Activated effector memory CD4-positive, alpha-beta T cell treated with Interleukin-2 at 50 U/mL for 16 hours (primary cell): ENCODE measurements at regions not wholly inside any gene's neighbourhood (a gene's known extent, or its start where the extent isn't known, plus 50 kb on each side); places are given as distances from the start of the nearest gene placed in this dataset.
"Not testable (repeated sequence)": the region's sequence is repeated elsewhere in the genome, so short reads cannot be mapped to it uniquely, and the experiment has no call there.

Experiments used
- DNase-seq: peaks from one replicate; pipeline ENCODE4 v3.0.0-alpha.2; 2020

DNA sequence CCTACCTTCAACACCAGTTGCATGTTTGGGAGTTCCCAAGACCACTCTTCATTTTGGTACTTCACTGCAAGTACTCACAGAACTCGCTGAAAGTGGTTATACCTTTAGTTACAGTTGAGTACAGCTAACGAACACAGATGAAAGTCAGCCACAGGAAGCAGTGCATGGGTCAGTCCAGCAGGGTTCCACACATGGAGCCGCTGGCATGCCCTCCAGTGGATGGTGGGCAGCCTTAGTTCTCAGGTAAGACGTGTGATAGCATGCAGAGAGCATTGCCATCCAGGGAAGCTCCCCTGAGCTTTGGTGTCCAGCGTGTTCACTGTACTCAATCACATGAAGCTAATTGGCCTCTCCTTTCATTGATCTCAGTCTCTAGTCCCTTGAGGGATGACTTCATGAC, 815.3 kb downstream of the RNF144A start:
- no peak for DNase-seq

DNA sequence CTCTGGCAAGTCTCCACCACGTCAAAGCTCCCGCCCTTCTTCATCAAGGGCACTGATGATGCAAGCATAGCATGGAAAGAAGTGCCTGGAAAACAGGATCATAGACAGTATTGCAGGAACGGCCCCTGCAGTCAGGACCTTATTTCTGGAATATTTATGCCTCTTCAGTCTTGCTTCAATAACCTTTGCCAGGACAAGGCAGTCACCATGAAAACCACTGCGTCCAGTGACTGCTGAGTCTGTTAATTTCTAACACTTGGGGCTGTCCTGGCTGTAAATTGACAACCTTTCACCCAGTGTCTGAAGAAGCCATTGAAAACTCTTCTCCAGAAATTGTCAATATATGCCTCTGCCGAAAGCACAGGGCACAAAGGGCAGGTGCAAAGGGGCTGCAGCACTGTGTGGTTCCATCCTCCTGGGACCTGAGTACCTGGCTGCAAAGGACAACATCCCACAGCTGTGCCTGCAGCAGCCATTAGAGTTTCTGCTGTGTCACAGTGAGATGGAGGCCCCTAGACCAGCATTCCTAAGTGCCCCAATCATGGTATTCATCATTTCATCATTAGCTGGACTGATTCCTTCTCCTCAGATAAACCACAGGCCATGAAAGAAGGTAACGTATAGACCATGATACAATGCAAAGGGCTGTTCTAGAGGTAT, 819.6 kb downstream of the RNF144A start:
- no peak for DNase-seq

DNA sequence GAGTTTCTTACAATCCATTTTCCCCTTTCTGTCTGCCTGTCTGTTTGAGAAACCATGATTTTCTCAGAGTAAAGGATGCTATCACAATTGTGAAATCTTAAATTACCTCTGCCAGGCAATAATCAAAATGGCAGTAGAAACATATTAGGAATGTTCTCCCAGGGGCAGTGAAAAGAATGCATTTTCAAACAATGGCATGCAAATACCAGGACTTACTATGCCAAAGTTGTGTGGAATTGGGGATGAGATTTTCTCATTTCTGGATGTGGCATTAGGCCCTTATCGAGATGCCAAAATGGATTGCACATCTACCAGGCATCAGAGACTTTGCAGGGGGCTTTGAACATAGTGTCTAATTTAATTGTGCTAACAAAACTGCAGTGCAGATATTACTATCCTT, 821.4 kb downstream of the RNF144A start:
- no peak for DNase-seq

DNA sequence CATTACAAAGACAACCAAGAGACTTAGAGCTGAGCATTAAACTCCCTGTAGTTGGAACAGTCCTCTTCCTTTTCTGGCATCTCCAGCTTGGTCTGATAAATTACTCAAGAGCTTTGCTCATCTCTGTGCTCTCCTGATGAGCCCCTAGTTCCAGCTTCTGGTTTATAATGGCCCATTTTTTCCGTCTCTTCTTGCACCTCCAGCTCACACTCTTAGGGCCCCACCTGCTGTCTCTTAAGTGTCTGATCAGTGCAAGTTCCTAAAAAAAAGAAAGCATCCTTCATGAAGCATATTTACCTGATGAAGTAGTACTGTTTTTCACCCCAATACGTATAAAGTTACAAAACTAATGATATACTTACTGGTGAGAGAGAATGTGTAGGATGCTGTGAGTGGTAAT, 822.9 kb downstream of the RNF144A start:
- no peak for DNase-seq

DNA sequence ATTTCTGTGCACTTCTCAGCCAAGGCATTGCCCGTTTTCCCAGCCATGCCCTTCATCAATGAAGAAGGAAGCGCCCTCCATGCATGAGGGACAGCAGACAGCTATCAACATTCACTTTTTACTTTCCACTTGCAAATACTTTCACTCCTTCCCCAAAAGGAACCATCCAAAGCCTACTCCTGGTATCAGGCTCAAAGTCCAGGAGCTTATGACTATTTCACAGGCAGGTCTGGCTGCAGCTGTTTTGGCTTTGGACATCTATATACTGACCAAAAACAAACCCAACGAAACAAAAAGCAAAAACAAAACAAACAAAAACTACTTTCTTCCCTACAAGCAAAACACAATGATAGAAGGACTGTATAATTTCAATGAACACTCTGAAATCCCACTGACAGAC, 825.1 kb downstream of the RNF144A start:
- no peak for DNase-seq

DNA sequence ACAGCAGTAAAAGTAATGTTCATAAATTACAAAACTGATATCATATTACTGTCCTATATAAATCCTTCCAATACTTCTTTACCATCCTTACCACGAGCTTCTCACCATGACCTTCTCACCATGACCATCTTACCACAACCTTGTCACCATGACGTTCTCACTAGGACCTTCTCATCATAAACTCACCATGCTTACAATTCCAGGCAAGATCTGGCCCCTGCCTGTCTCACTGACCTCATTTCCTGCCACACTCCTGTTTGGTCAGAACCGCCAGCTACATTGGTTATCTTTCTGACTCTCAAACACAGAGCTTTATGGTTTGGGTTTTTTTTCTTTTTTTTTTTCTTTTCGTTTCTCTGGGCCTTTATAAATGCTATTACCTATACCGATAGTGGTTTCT, 827.6 kb downstream of the RNF144A start:
- DNase-seq: no peak

DNA sequence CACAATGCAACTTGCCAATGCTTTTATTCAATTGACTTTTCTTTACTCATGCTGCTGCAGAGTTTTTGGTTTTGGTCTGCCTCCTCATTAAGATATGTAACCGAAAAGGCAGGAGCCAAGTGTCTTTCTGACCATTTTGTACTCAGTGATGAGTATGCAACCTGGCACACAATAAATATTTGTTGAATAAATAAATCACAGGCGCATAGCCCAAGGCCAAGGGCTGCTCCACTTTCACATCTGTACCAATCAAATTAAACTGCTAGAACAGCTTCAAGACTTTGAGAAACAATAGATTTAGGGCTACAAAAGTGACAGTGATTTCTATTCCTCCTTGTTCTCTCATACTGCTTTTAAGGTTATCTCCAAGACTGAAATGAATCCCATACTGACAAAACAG, 828.2 kb downstream of the RNF144A start:
- no peak for DNase-seq

DNA sequence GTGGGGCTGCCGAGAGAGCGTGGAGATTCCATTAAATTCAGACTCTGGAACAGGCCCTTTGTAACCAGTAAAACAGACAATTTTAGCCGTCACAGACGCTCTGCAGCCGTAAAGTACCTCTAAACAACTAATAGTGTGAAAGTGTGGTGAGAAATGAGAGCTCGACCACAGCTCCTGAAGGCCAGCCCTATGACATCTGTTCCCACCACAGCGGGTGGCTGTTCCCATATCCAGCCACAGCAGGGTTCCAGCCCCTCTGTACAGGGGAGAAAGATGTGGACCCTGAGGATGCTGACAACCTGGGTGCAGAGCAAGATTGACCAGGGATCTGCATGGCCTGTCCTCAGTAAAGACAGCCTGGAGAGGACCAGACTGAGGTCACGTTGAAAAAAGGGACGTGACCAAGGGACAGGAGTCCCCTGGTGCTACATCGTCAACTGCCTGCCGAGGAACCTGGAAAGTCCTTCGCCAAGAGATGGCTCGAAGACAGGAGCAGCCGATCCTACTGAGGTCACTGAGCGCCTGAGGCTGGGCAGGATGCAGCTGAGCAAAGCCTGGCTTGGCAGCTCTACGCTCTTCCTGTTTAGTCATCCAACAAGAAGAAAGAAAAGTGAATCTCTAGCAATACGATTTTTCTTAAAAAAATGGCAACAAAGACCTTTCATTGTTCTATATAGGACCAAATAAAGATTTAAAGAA, 831.7 kb downstream of the RNF144A start:
- no peak for DNase-seq

DNA sequence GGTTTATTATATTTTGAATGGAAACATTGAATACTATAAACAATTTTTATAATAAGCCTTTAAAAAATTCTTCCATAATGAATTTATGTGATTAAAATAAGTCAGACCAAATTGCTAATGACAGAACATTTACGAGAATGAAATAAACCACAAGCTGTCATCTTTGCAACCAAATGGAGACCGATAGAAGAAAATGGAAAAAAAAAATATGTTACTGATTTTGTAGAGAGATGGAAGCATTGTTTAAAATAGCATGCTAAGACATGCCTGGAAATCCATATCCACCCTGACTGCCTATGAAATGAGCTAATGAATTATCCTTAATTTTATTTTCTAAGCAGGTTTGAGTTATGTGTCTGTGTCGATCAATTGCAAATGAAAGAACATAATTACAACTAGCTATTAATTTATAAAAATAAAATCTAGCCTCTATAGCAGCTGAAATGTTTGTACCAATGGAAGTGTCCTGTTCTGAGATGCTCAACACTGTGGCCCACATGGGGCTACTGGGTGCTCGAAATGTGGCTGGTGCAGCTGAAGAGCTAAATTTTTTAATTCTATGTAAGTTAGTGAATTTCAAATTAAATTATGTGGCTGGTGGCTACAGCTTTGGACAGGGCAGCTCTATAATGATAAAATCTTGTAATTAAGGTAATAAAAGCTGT, 832.8 kb downstream of the RNF144A start:
- no peak for DNase-seq

DNA sequence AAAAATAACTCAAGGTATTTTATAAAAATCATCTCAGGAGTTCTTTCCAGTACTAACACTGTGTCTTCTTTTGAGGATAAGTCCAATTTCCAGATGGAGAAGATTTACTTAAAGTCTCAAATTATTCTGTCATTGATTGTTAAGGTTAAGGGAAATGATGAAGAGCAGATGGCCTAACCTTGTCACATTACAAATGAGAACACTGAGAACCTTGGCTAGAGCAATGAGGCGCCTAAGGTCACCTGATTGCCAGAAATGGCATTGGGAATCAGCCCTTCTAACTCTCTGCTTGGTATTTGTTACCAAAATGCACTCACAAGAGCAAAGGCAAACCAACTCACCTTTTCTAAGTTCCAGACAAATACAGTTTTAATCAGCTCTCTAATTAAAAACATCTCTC, 835.1 kb downstream of the RNF144A start:
- DNase-seq: no peak

DNA sequence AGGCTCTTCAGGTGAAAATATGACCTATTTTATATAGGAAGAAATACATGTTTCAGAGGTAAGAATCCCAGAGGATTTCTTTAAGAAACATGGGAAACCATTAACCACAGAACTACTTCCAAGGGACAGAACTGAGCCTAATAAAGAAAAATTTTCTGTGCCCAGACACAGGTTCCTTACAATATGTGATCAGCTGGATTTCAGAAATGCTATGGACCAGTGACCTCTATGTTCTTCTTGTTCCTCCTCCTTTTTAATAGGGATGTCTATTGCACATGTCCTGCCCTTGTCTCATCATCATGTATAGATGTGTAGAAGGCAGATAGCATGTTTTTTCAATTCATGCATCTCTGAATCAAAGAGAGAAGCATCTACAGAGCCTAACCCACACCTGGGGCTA, 836.6 kb downstream of the RNF144A start:
- no peak for DNase-seq

DNA sequence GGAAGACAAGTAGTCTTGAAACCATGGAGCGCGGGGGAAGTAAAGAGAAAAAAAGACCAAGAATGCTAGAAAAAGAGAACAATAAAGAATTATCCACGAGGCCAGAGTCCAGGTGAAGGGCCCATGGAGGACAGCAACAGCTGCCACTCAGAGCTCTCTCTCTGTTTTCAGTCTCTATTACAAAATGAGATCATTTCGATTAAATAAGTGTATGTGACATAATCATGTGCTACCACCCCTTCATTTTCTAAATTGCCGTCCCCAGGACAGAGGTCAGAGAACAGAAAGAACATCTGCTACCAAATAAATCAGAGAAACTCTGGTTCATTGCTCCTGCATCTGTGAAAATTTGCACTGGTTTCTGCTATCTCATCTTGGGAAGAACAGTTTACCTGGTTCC, 838.7 kb downstream of the RNF144A start:
- no peak for DNase-seq

DNA sequence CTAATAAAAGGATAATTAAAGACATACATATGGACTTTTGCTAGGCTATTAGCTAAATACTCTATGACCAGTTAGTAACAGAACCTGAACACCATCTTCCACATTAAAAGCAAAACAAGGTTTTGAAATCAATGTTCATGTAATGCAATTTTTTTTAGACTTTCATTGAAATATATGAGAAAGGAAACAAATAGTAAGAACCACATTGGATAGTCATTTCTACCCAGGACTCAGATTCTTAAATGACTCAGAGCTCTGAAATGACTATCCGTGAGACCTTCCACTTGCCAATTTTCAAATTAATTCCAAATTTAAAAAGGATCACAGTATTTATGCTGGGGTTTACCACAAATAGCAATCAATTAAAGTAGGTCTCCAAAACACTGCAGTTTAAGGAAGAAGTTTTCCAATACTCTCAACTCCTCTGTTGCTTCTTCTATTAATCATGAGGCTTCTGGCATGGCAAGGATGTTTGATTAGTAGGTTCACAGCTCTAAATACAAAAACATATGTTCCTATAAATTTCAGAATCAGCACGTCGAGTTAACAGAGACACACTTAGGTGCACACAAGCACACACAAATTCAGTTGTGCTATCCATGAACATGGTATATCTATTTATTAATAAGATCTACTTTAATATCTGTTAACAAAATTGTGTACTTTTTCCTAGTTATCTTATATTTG, 841.0 kb downstream of the RNF144A start:
- DNase-seq: no peak

DNA sequence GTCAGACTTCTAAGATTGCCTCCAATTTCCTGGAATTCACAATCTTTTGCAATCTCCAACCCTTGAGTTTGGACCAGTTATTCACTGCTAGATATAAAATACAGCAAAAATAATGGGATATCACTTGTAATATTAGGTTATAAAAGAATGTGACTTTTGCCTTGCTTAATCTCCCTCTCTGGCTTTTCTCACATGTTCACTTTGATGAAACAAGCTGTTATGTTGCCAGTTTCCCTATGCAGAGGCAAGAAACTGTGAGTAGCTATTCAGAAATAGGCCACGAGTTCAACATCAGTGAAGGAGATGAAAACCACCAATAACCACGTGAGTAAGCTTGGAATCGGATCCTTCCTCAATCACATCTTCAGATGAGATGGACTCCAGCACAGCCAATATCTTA, 842.7 kb downstream of the RNF144A start:
- no peak for DNase-seq

DNA sequence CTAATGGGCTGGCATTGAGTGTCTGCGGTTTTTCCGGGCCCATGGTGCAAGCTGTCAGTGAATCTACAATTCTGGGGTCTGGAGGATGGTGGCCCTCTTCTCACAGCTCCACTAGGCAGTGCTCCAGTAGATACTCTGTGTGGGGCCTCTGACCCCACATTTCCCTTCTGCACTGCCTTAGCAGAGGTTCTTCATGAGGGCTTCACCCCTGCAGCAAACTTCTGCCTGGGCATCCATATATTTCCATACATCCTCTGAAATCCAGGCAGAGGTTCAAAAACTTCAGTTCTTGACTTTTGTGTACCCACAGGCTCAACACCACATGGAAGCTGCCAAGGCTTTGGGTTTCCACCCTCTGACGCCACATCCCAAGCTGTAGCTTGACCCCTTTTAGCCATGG, 846.2 kb downstream of the RNF144A start:
- not testable (repeated sequence) for DNase-seq

DNA sequence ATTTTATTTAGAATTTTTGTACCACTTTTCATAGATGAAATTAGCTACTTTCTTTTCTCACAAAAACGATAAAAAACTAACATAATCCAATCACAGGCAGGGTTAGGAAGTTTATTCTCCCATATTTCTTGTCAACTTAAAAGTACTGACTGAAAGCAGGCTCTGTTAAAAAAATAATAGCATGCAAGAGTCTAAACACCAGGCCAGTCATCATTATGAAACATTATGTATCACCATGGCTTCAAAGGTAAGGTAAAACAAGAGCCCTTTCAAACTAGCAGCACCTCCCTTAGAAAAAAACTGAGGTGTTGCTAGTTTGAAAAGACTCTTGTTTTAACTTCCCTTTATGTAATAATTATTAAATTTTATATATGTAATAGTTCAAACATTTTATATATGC, 848.0 kb downstream of the RNF144A start:
- DNase-seq: no peak

DNA sequence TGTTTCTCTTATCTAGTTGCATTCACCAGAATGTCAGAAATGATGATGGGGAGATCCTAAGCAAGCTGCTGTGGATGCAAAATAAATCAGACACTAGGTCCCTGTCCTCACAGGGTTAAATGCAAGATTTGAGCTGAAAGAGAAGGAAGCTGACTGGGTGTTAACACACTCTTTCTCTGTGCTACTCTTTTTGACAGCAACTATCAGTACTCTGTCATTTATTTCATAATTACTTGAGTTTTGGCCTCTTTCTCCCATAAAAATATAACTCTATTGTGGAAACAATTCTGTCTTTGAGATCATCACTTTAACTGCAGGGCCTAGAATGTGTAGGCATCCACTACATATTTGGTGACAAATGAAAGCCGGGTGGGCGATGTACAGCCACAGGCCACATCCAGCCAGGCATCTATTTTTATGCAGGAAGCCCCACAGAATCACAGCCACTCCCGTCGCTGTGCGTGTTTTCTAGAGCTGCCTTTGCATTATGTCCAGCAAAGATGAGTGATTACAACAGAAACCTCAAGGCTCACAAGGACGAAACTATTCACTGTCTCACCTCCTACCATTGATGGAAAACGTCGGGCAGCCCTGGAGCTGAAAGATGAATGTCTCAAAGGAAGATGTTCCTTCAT, 849.0 kb downstream of the RNF144A start:
- DNase-seq: no peak

DNA sequence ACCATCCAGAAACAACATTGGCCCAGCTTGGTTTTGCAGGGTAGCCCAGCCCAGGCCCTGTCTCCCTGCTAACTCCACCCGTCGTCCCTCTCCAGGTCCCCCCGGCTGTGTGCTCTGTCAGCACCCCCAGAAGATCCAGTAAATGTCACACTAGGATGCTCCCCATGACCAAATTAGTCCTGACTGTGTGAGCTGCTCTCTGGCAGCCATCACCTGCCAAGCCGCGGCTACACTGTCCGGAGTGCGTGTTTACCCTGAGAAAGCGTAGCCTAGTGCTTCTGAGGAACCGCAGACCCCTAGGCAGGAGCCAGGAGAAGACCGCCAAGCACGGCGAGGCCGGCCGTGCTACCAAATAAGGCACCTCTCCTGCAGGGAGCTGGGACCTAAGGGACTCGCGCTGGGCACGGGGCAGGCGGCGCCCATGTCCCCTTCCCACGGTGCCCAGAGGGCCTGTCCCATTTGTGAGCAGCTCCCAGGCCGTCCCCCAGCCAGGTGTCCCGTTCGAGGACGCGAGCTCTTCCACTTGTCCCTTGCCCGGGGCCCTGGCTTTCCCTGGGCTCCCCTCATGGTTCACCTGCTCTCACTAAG, 849.9 kb downstream of the RNF144A start:
- no peak for DNase-seq

DNA sequence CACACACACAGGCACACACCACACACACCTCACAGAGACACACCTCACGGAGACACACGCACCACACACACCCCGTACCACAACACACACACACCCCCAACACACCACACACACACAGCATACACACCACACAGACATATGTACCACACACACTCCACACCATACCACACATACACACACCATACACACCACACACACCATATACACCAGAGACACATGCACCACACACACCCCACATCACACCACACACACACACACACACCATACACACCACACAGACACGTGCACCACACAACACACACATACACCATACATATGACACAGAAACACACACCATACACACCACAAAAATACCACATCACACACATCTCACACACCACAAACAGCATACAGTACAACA, 850.7 kb downstream of the RNF144A start:
- DNase-seq: no peak

DNA sequence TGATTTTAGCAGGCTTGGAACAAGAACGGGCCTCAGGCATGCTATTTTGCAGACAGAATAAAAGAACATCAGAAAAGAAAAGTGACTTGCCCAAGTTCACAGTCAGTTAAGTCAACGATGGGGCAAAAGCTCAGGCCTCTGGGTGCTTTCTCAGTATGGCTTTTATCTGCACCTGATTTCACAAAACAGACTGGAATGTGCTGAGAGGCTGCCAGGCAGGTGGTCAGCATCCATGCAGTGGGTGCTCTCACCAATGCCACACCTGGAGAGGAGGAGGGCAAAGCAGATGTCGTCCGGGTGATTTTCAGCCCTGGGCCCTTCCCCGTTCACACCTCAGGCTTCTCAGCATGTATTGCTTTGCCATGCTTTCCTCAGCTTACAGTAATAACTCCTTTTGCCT, 854.6 kb downstream of the RNF144A start:
- no peak for DNase-seq

DNA sequence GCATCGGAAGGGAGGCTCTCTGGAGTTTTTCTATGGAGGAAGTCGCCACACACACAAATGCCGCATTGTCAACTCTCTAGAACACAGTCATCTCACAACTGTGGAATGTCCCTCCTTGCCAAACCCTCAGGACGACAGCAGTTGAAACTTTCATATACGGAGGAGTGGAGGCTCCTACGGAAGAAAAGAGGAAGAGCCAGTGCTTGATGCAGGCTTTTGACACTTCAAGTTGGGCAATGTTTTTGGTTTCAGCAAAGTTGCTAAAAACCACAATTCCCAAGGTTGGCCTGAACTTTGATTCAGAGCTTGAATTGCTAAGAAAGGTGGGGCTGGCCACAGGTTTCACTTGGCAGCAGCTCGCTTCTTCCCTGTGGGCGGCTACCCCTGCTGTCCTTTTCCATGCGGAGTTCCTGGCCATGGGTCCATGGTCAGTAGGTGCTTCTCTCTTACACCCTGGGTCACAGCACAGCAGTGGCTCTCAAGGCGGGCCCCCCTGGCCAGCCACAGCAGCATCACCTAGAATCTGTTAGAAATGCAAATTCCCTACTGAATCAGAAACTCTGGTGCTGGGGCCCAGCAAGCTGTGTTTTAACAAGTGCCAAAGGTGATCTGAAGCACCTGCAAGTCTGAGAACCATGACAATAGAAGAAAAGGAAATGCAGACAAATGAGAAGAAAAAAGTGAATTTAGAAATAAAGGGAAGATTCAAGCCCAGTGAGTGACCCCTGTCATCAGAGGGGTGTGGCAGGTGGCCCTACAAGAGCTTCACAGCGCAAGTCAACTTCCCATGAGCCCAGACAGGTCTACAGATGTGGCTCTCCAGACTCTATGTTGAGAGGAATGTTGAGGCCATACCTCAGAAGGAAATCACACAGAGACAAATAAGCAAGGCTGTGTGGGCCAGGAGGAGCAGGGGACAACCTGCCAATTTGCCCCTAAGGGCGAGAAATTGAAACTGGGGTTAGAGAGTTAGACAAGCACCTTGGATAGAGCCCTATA, 856.4 kb downstream of the RNF144A start:
- DNase-seq: no peak

DNA sequence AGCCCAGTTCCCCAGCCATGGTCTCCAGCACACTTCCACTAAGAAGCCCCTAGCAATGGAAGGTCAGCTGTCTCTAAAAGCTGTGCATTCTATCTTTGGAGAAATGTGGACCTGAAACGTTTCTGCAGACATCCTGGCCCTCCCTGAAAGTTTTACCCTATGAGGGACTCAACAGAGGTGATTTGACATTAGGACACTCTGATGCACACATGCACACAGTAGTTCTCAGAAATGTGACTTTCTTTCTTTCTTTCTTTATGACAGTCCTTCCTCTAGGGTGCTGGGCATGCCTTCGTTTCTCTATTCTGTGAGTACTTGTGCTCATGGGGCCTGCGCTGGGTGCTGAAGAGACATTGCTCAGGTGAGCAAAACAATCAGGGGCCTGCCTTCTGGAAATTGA, 857.3 kb downstream of the RNF144A start:
- DNase-seq: no peak
